ENCODE measurements at regions not wholly inside any gene's neighbourhood (a gene's known extent, or its start where the extent isn't known, plus 50 kb on each side); places are given as distances from the start of the nearest gene placed in this dataset.
A peak's percentile ranks its signal among the peaks of the same experiment; 100 is the strongest.

DNA sequence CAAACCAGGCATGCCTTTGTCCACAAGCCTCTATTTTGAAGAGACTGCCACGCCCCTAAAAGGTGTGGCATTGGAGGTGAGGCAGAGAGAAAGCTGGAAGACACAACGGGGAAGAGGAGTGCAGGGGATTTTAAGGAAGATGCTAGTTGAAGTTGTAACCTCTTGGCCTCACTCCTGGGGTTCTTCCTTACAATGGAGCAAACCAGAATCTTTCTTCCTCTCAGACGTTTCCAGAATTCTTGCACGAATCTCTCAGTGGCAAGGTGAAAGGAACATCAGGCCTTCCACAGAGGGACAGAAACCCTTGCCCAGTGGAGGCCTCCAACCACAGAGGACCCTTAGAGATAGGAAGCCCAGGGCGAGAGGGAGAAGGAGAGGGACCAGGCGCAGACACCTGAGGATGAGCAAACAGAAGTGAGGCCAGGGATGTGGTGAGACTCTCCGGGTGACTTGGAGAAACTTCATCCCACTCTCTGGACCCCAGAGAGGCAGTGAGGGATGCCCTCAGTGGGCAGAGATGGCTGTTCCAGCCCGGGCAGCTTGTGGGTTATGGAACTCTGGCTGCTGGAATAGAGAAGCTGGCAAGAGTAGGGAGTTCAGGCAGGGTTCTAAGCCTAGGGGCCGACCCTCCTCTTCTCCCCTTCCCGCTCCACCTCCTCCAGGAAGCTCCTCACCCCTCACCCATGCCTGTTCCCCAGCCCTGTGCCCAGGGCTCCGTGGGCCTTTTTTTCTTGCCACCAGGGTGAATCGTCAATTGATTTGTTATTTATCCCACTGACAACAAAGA, 136.8 kb upstream of the RUNX3 start:
- Mint-ChIP-seq H3K4me3 (no peak overlapping the region), H3K36me3 (no peaks in the 10 kb centered on the region), H3K27ac (no peak overlapping the region), H3K9me3 (no peaks in the 10 kb centered on the region), H3K4me1 (peaks cover 21% of the 10 kb centered on the region), H3K27me3 (no peaks in the 10 kb centered on the region)
- no peak for ATAC-seq

GRCh38 chr1:25066256-25066655, 136.2 kb upstream of the RUNX3 start:
- Mint-ChIP-seq H3K9me3 (no peaks in the 10 kb centered on the region), H3K4me3 (no peak overlapping the region), H3K27me3 (no peaks in the 10 kb centered on the region), H3K27ac (no peak overlapping the region), H3K4me1 (peaks cover 21% of the 10 kb centered on the region), H3K36me3 (no peaks in the 10 kb centered on the region)
- no peak for ATAC-seq

DNA sequence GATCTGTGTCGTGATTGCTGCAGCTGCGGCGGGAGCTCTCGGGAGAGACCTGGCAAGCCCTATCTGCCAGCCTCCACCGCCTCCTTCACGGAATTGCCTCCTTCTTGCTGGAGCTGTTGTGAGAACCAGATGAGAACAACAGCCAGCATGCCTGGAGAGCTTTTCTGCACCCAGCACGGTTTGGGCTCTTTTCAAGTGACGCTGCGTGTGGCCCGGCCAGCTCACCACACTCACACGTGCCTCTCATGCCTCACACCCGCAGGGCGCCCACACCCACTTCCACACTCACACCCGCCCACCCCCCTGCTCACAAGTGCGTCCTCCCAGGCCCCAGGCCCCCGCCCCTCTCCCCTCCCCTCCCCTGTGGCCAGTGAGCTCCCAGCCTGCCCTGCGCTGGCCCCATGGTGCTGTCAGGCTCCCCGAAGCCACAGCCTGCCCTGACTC, 135.7 kb upstream of the RUNX3 start:
- H3K27me3 Mint-ChIP-seq: no peaks in the 10 kb centered on the region
- no peaks in the 10 kb centered on the region for H3K9me3 Mint-ChIP-seq
- peaks cover 21% of the 10 kb centered on the region for H3K4me1 Mint-ChIP-seq
- no peaks in the 10 kb centered on the region for H3K36me3 Mint-ChIP-seq
- ATAC-seq: no peak
- no peak overlapping the region for H3K4me3 Mint-ChIP-seq
- no peak overlapping the region for H3K27ac Mint-ChIP-seq

- Mint-ChIP-seq H3K36me3 (no peaks in the 10 kb centered on the region), H3K9me3 (no peaks in the 10 kb centered on the region), H3K27ac (peak overlapping the region; percentile 71), H3K27me3 (no peaks in the 10 kb centered on the region), H3K4me3 (no peak overlapping the region), H3K4me1 (peaks cover 21% of the 10 kb centered on the region)
- ATAC-seq: no peak
Measured at GRCh38 chr1:25065321-25065721, 135.2 kb upstream of the RUNX3 start.

DNA sequence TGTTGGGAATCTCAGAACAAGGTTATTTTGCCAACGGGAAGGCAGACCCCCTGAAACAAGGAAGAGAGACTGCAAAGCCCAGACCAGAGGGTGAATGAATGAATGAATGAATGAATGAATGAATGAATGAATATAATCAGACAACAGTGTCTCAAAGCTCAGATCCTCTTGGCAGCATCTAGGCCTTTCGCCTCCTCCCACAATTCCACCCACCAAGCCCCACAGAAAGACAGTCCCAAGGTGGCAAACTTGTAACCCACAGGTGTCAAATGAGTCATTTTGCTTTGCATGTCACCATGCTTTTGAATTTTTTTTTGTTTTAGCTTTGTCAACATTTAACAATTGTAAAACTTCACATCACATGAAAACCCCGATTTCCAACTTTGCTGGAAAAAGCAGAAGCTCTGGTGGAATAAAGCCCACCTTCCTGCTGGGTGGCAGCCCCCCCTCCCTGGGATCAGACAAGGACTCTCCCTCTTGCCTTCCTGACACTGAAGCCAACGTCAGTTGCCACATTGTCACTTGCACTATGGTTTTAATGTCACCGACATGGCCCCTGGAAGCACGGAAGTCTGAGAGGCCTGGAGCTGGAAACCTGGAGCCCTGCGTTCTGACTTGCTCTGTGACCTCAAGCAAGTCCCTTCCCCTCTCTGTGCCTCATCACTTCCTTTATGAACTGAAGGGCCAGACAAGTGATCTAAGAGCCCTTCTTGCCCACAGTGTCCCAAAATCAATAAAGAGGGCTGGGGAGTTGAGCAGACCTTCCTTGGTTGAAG, 134.6 kb upstream of the RUNX3 start:
- Mint-ChIP-seq H3K27ac (peak overlapping the region; percentile 71), H3K9me3 (no peaks in the 10 kb centered on the region), H3K36me3 (no peaks in the 10 kb centered on the region), H3K4me1 (peaks cover 21% of the 10 kb centered on the region), H3K27me3 (no peaks in the 10 kb centered on the region), H3K4me3 (no peak overlapping the region)
- ATAC-seq: peak; percentile 72

- Mint-ChIP-seq H3K9me3 (no peaks in the 10 kb centered on the region), H3K27me3 (no peaks in the 10 kb centered on the region), H3K36me3 (no peaks in the 10 kb centered on the region), H3K4me1 (peaks cover 21% of the 10 kb centered on the region), H3K27ac (peak overlapping the region; percentile 71), H3K4me3 (no peak overlapping the region)
- no peak for ATAC-seq
Measured at GRCh38 chr1:25063591-25064416, 133.7 kb upstream of the RUNX3 start.

GRCh38 chr1:25062621-25063255, 132.7 kb upstream of the RUNX3 start:
- H3K36me3 Mint-ChIP-seq: no peaks in the 10 kb centered on the region
- no peaks in the 10 kb centered on the region for H3K9me3 Mint-ChIP-seq
- H3K4me1 Mint-ChIP-seq: peaks cover 21% of the 10 kb centered on the region
- peaks cover 1% of the 10 kb centered on the region for H3K27me3 Mint-ChIP-seq
- no peak overlapping the region for H3K27ac Mint-ChIP-seq
- ATAC-seq: peak; percentile 29
- H3K4me3 Mint-ChIP-seq: no peak overlapping the region

DNA sequence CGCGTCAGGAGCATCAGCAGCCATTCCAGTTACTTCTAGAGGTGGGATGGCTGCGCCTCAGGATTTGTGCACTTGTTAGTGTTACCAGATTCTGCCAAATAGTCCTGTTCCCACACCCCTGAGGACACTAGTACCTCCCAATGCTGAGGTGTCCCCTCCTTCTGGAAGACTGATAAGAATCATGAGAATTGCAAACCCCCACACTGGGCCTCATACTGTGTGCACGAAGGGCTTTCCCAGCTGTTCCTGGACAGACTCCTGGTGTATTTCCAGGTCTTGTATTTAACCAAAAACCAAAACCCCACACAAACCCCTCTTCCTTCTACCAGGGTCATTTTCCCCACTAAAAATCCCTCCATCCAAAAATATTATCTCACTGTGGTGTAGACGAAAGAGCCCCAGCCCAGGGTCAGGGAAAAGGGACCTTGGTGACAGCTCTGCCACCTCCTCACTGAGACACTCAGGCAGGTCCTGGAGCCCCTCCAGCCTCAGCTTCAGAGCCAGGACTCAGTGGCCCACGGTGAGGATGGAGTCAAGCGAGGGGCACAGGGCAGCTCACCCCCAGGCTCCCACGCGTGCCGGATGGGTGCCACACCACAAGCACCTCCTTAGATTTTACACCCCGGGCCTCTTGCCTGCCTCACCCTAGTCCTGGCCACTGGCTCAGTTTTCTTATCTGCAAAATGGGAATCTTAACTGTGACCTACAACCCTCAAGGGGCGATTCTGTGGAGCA, 131.4 kb upstream of the RUNX3 start:
- H3K4me3 Mint-ChIP-seq: no peak overlapping the region
- no peaks in the 10 kb centered on the region for H3K36me3 Mint-ChIP-seq
- peaks cover 21% of the 10 kb centered on the region for H3K4me1 Mint-ChIP-seq
- no peak overlapping the region for H3K27ac Mint-ChIP-seq
- no peak for ATAC-seq
- no peaks in the 10 kb centered on the region for H3K9me3 Mint-ChIP-seq
- peaks cover 11% of the 10 kb centered on the region for H3K27me3 Mint-ChIP-seq

- Mint-ChIP-seq H3K9me3 (no peaks in the 10 kb centered on the region), H3K4me1 (no peaks in the 10 kb centered on the region), H3K27ac (no peak overlapping the region), H3K27me3 (peaks cover 52% of the 10 kb centered on the region), H3K36me3 (no peaks in the 10 kb centered on the region), H3K4me3 (no peak overlapping the region)
- no peak for ATAC-seq
Measured at GRCh38 chr1:25057188-25057587, 127.1 kb upstream of the RUNX3 start.

GRCh38 chr1:25056536-25056935, 126.5 kb upstream of the RUNX3 start:
- H3K27me3 Mint-ChIP-seq: peaks cover 57% of the 10 kb centered on the region
- ATAC-seq: no peak
- no peaks in the 10 kb centered on the region for H3K4me1 Mint-ChIP-seq
- H3K4me3 Mint-ChIP-seq: no peak overlapping the region
- H3K27ac Mint-ChIP-seq: no peak overlapping the region
- no peaks in the 10 kb centered on the region for H3K9me3 Mint-ChIP-seq
- H3K36me3 Mint-ChIP-seq: no peaks in the 10 kb centered on the region

DNA sequence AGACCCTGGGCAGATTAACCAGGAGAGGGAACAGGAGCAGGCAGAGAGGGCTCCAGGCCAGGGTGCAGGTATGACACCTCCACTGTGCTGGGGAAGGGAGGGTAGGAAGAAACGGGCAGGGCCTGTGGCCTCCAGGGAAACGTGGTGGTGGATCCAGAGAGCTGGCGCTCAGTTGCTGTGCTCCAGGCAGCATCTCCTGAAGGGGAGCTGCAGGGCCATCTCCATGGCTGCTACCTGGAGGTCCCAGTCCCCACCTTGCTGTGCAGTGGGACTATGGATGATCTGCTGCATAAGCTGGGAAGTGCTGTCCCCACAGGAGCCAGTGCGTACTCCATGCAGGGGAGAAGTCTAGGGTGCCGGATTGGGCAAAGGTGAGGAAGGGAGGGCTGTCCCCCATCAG, 125.9 kb upstream of the RUNX3 start:
- no peaks in the 10 kb centered on the region for H3K4me1 Mint-ChIP-seq
- no peaks in the 10 kb centered on the region for H3K36me3 Mint-ChIP-seq
- no peak overlapping the region for H3K4me3 Mint-ChIP-seq
- no peaks in the 10 kb centered on the region for H3K9me3 Mint-ChIP-seq
- H3K27ac Mint-ChIP-seq: no peak overlapping the region
- no peak for ATAC-seq
- peaks cover 57% of the 10 kb centered on the region for H3K27me3 Mint-ChIP-seq

- peaks cover 57% of the 10 kb centered on the region for H3K27me3 Mint-ChIP-seq
- no peaks in the 10 kb centered on the region for H3K4me1 Mint-ChIP-seq
- ATAC-seq: no peak
- H3K9me3 Mint-ChIP-seq: no peaks in the 10 kb centered on the region
- H3K27ac Mint-ChIP-seq: no peak overlapping the region
- H3K36me3 Mint-ChIP-seq: no peaks in the 10 kb centered on the region
- H3K4me3 Mint-ChIP-seq: no peak overlapping the region
Measured at GRCh38 chr1:25055324-25055780, 125.3 kb upstream of the RUNX3 start.

- H3K27ac Mint-ChIP-seq: no peak overlapping the region
- H3K9me3 Mint-ChIP-seq: no peaks in the 10 kb centered on the region
- H3K36me3 Mint-ChIP-seq: no peaks in the 10 kb centered on the region
- no peak overlapping the region for H3K4me3 Mint-ChIP-seq
- no peaks in the 10 kb centered on the region for H3K4me1 Mint-ChIP-seq
- no peak for ATAC-seq
- peaks cover 57% of the 10 kb centered on the region for H3K27me3 Mint-ChIP-seq
Measured at GRCh38 chr1:25054526-25055323, 124.6 kb upstream of the RUNX3 start.

Data from stimulated activated memory B cell treated with anti-CD40 and anti-IgM and Interleukin-4, amounts not matched to agents 10 μg/mL and 1 μg/mL and 100 μg/mL, for 72 hours (primary cell).